HFFc6 (cell line): ENCODE measurements at regions not wholly inside any gene's neighbourhood (a gene's known extent, or its start where the extent isn't known, plus 50 kb on each side); places are given as distances from the start of the nearest gene placed in this dataset.

Experiments used
- DNase-seq: peaks from one replicate; pipeline ENCODE4 v3.0.0-alpha.2; 2018
- H3K27ac Mint-ChIP-seq: 2 replicates; pipeline ENCODE4 v1.8.0; 2020; ENCODE audit warnings: mild to moderate bottlenecking, mixed read lengths
- H3K27me3 Mint-ChIP-seq: 2 replicates; pipeline ENCODE4 v1.8.0; 2021; ENCODE audit warnings: mild to moderate bottlenecking, moderate library complexity, mixed read lengths; ENCODE audit not compliant: insufficient read depth
- H3K36me3 Mint-ChIP-seq: 2 replicates; pipeline ENCODE4 v1.8.0; 2021; ENCODE audit warnings: low read depth, mixed read lengths
- H3K4me1 Mint-ChIP-seq: 2 replicates; pipeline ENCODE4 v1.8.0; 2020; ENCODE audit warnings: low read depth, mixed read lengths
- H3K4me3 Mint-ChIP-seq: 2 replicates; pipeline ENCODE4 v1.8.0; 2020; ENCODE audit warnings: mild to moderate bottlenecking, moderate library complexity, mixed read lengths
- H3K9me3 Mint-ChIP-seq: 2 replicates; pipeline ENCODE4 v1.8.0; 2020; ENCODE audit warnings: mild to moderate bottlenecking, mixed read lengths
- CTCF ChIP-seq: fragments of 200-600 bp; sonication (generic); IDR thresholded peaks from 2 replicates; pipeline ENCODE4 v1.5.0; 2021; ENCODE audit warnings: antibody characterized with exemption, mild to moderate bottlenecking

GRCh38 chr16:17798716-17799115, 328.0 kb upstream of the XYLT1 start:
- Mint-ChIP-seq H3K4me1 (peaks cover 28% of the 10 kb centered on the region), H3K36me3 (no peaks in the 10 kb centered on the region), H3K4me3 (no peak overlapping the region), H3K9me3 (no peaks in the 10 kb centered on the region), H3K27me3 (peaks cover 1% of the 10 kb centered on the region; the same call in 1 of the 2 replicates), H3K27ac (no peak overlapping the region)
- TF ChIP-seq CTCF: no peak
- no peak for DNase-seq

GRCh38 chr16:17793354-17793753, 322.6 kb upstream of the XYLT1 start:
- Mint-ChIP-seq H3K27me3 (peaks cover 1% of the 10 kb centered on the region; the same call in 1 of the 2 replicates), H3K4me3 (no peak overlapping the region), H3K4me1 (no peaks in the 10 kb centered on the region), H3K36me3 (no peaks in the 10 kb centered on the region), H3K27ac (no peak overlapping the region), H3K9me3 (no peaks in the 10 kb centered on the region)
- DNase-seq: no peak
- TF ChIP-seq CTCF: no peak

GRCh38 chr16:17784073-17784472, 313.3 kb upstream of the XYLT1 start:
- peak; percentile 20 for DNase-seq
- Mint-ChIP-seq H3K27ac (no peak overlapping the region), H3K36me3 (no peaks in the 10 kb centered on the region), H3K4me3 (no peak overlapping the region), H3K27me3 (no peaks in the 10 kb centered on the region; the same call in 1 of the 2 replicates), H3K4me1 (no peaks in the 10 kb centered on the region), H3K9me3 (no peaks in the 10 kb centered on the region)
- TF ChIP-seq CTCF: no peak

GRCh38 chr16:17780181-17780580, 309.4 kb upstream of the XYLT1 start:
- DNase-seq: no peak
- Mint-ChIP-seq H3K9me3 (no peaks in the 10 kb centered on the region), H3K27me3 (no peaks in the 10 kb centered on the region; the same call in 1 of the 2 replicates), H3K4me3 (no peak overlapping the region), H3K27ac (no peak overlapping the region), H3K36me3 (no peaks in the 10 kb centered on the region), H3K4me1 (peaks cover 9% of the 10 kb centered on the region)
- TF ChIP-seq CTCF: no peak

GRCh38 chr16:17777408-17777863, 306.7 kb upstream of the XYLT1 start:
- DNase-seq: no peak
- H3K36me3 Mint-ChIP-seq: no peaks in the 10 kb centered on the region

More at GRCh38 chr16:17777408-17777863, 306.7 kb upstream of the XYLT1 start:
- no peak for TF ChIP-seq CTCF
- Mint-ChIP-seq H3K4me1 (peaks cover 23% of the 10 kb centered on the region), H3K9me3 (no peaks in the 10 kb centered on the region), H3K27ac (no peak overlapping the region), H3K4me3 (no peak overlapping the region), H3K27me3 (peaks cover 3% of the 10 kb centered on the region; the same call in 1 of the 2 replicates)
